22Rv1 (cell line): ENCODE measurements at regions not wholly inside any gene's neighbourhood (a gene's known extent, or its start where the extent isn't known, plus 50 kb on each side); places are given as distances from the start of the nearest gene placed in this dataset.

Source experiments
- ZFX ChIP-seq: fragments of 450-650 bp; IDR thresholded peaks from 2 replicates; pipeline ENCODE4 v1.6.1; 2017; ENCODE audit warnings: antibody characterized with exemption, borderline replicate concordance
- TF ChIP-seq, protein P1 (sequence below): fragments of 450-650 bp; IDR thresholded peaks from 2 replicates; pipeline ENCODE4 v1.5.1; 2017; ENCODE audit warnings: mild to moderate bottlenecking

DNA sequence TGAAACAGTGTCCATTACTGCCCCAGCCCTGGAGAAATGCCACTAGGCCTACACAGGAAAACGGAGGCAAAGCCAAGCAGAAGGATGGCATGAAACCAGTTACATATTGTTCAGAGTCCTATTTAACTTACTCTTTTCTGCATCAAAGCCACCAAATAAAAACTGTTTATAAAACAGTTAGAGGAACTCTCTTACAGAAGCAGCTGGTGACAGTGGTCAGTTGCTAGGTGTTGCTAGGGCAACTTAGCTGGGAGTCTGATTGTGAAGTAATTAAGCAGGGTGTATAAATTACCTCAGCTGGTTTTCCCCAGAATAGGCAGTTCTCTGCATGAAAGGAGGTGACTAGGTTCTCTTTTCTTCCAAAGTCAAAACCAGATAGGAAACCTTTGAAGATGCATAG lies 115.6 kb upstream of the ZBED5 start:
- TF ChIP-seq, protein P1, sequence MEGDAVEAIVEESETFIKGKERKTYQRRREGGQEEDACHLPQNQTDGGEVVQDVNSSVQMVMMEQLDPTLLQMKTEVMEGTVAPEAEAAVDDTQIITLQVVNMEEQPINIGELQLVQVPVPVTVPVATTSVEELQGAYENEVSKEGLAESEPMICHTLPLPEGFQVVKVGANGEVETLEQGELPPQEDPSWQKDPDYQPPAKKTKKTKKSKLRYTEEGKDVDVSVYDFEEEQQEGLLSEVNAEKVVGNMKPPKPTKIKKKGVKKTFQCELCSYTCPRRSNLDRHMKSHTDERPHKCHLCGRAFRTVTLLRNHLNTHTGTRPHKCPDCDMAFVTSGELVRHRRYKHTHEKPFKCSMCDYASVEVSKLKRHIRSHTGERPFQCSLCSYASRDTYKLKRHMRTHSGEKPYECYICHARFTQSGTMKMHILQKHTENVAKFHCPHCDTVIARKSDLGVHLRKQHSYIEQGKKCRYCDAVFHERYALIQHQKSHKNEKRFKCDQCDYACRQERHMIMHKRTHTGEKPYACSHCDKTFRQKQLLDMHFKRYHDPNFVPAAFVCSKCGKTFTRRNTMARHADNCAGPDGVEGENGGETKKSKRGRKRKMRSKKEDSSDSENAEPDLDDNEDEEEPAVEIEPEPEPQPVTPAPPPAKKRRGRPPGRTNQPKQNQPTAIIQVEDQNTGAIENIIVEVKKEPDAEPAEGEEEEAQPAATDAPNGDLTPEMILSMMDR: no peak
- no peak for TF ChIP-seq ZFX
